Hippocampal formation (tissue), 2 donors: ENCODE measurements at regions not wholly inside any gene's neighbourhood (a gene's known extent, or its start where the extent isn't known, plus 50 kb on each side); places are given as distances from the start of the nearest gene placed in this dataset.
"Not testable (repeated sequence)": the region's sequence is repeated elsewhere in the genome, so short reads cannot be mapped to it uniquely, and the experiment has no call there.

Experiments used
- DNase-seq, 2 donors: peaks; one replicate each; lab custom pipeline; 2025; lab: John Stamatoyannopoulos, UW

GRCh38 chr7:153638821-153639435 is 413.3 kb upstream of the DPP6 start:
- no peak for DNase-seq

DNA sequence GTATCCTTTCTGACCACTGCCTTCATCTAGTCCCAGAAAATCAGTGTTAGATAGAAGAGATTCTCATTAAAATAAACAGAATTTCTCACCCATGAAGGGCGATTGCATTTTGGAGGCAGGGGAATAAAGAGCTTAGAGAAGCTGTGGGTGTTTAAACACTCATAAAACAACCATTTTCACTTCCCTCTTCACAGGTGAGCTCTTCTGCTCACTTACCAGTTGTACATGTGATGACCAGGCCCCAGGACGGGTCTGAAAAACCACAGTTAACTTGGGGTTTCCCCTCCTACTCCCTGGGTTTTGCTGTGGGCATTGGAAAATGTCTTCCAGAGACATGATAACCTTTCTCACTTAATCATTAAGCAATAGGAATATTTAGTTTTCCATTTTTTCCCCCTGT is 411.6 kb upstream of the DPP6 start:
- DNase-seq: no peak

DNA sequence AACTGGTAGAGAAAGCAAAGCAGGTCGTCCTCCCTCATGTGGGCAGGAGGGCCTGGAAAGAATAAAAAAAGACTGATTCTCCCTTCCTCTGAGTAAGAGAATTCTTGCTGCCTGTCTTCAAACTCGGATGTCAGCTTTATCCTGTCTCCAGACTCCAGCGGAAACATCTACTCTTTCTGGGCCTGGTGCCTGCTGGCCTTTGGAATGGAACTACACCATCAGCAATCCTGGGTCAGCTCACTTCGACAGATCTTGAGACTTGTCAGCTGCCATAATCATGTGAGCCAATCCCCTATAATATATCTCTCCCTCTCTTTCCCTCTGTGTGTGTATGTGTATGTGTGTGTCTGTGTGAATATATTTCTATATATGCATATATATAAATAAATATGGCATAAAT is 411.0 kb upstream of the DPP6 start:
- DNase-seq: no peak

DNA sequence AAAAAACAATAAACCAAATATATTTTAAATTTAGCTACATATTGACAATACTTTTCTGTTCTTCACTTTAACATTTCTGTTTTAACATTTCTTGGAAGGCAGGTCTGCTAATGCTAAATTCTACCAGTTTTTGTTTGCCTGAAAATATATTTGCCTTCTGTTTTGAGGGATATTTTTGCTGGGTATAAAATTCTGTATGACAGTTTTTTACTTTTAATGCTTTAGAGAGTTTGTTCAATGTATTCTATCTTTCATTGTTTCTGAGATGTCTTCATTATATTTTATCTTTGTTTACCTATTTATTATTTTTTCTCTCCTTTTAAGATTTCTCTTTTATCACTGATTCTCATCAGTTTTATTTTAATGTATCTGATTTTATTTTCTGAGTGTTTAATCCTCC is 409.2 kb upstream of the DPP6 start:
- DNase-seq: no peak

DNA sequence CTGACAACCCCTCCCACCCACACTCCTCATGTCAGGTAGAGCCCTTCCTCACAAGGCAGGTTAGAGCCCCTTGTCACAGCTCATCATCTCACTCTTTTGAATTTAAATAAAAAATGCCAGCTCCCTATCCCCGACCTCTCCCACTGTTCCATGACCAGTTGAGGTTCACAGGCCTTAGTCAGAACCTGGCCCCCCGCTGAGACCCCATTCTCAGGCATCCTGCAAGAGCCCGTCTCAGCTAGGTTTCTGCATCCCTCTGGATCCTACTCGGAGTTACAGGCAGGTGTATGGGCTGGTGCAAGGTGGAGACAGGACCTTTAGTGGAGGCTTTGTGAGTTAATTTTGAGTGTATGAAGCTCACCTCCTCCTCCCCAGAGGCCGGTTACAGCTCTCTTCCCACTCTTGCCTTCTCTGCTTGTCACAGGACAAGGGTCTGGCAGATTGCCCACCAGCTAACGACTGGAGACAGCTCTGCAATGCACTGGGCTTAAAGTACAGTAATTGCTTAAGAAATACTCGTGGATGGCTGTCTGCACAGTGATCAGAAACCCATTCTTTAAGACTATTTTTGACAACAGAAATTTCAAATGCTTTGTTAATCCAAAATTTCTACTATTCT is 394.9 kb upstream of the DPP6 start:
- no peak for DNase-seq

DNA sequence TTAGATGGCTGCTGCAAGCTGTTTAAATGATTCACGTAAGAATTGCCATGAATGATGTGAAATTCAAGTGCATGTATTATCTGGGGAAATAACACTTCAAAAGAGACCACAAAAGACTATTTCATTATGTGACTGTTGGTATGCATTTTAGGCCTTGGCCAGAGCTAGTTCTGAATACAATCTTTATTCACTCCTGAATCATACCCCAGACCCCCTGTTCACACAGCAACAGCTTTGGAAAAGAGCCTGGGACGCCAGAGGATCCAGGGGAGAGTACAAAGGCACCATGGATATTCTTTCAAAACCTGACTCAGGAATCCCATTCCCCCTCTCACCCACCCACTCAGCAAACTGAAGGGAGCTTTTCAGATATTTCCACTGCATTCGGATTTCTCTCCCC is 377.1 kb upstream of the DPP6 start:
- no peak for DNase-seq

DNA sequence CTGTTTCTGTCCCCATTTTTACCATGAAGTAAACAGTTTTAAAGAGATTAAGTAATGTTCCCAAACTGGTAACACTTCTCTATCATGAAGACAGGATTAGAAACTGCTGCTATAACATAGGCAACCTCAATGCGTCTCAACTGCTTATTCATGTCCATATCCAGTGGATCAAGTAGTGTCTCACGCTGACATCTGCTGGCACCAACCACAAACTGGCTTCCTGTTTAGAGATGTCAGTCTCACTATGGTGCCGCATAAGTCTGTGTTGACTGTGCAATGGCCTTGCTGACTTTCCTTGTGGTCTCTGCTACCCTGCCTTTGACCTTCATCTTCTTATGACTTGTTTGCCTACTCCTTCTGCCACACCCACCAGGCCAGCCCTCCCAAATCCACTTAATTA is 369.6 kb upstream of the DPP6 start:
- DNase-seq: no peak

DNA sequence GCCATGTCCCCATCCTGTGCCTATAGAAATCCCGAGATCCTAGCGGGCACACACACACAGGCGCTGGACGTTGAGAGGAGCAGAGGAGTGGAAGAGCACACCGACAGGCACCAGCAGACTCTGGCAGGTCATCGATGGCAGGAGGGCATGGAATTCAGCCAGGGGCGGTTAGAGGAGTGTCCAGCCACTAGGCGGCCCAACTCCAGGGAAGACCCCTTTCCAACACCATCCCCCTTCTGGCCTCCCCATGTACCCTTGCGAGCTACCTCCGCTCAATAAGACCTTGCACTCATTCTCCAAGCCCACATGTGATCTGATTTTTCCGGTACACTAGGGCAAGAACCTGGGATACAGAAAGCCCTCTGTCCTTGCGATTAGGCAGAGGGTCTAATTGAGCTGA is 356.0 kb upstream of the DPP6 start:
- DNase-seq: no peak

DNA sequence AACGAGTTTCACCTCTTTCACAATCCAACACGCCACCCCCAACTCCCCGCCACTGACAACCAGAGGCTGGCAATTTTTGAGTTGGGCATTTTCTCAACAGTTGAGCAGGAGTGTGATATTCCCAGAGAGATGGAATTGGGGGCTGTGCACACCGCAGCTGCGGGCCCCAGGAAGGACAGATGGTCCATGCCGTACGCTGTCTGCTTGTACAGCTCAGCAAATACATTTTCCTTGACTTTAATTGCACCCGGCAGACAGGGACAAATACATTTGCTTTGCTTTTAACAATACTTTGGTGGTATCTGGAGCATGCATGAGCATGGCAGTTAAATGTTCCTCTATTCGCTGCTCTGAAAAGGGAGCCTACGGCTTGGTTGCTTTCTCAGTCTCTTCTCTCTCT is 354.2 kb upstream of the DPP6 start:
- no peak for DNase-seq

- no peak for DNase-seq
Observed at GRCh38 chr7:153701678-153702077, 350.5 kb upstream of the DPP6 start.

DNA sequence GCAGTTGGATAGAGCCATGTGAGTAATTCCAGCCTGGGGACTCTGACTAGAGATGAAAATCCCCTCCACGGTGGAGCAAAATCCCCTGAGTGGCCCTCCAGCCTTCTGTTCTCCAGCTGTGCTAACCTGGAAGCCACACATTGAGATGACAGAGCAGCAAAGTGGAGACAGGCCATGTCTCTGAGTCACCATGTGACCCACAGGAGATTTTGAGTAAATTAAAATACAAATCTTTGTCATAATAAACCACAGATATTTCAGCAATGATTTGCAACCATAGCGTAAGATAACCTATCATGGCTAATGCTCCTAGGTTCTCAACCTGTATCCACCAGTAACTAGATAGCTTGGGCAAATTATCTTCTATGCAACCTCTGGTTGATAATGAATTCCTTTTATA is 328.3 kb upstream of the DPP6 start:
- DNase-seq: not testable (repeated sequence)

GRCh38 chr7:153731504-153731903 is 320.7 kb upstream of the DPP6 start:
- not testable (repeated sequence) for DNase-seq

DNA sequence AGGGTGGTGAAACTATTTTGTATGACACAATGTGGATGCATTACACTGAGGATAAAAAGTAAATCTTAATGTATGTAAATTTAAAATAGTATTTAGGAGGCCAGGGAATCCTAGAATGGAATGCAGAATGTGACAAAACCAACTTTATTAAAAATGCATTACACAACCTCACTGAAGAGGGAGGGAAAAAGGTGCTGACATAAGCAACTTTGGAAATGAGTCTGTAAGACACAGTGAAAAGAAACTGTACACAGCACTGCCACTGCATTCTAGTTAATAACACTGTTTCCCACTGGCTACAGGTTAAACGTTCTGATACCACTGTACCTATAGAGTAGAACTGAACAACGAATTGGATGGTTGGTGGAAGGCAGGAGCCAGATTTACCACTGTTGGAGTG is 308.8 kb upstream of the DPP6 start:
- DNase-seq: not testable (repeated sequence)

DNA sequence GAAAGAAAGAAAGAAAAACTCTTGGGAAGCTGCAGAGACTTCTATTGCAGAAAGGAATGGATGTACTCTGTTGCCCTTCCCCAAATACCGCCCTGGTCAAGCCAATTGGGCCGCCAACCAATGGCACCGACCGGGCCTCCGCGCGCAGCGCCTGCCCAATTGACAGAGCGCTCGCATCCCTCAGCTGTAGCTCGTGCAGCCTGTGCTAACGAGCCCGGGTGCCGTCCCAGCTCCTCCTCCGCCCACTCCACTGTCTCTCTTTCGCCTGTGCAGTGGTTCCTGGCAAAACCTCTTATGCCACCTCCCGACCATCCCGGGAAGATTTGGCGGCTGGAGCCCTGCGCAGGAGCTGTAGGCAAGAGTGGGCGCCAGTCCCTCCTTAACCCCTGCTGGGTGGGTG is 304.2 kb upstream of the DPP6 start:
- not testable (repeated sequence) for DNase-seq

GRCh38 chr7:153748885-153749284 is 303.3 kb upstream of the DPP6 start:
- DNase-seq: not testable (repeated sequence)

DNA sequence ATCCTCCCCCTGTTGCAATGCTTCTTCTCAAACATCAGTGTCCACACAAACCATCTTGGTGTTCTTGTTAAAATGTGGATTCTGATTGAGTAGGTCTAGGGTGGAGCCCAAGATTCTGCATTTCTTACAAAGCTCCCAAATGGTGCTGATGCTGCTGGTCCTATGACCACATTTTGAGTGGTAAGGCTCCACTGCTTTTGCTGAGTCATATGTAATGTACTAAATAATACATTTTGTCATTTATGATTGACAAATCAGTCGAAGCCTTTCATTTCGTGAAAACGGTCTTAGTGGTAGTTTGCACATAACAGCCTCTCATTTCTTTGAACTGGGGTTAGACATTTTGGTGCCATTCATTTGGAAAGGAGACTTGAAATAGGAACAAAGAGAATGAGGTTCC is 286.3 kb upstream of the DPP6 start:
- DNase-seq: not testable (repeated sequence)

GRCh38 chr7:153766926-153767325 is 285.3 kb upstream of the DPP6 start:
- DNase-seq: not testable (repeated sequence)

DNA sequence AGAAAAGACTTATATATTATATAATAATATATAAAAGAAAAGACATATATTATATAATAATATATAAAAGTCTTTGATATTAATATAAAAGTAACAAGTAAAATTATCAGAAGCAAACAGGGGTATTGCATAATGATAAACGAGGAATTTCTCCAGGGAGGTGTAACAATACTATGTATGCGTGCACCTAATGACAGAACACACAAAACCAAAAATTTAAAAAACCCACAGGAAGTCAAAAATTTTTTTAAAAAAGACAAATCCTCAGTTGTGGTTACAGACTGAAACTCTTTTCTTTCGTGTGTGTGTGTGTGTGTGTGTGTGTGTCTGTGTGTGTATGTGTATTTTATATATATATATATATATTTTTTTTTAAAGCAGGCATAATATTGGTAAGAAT is 279.2 kb upstream of the DPP6 start:
- no peak for DNase-seq

DNA sequence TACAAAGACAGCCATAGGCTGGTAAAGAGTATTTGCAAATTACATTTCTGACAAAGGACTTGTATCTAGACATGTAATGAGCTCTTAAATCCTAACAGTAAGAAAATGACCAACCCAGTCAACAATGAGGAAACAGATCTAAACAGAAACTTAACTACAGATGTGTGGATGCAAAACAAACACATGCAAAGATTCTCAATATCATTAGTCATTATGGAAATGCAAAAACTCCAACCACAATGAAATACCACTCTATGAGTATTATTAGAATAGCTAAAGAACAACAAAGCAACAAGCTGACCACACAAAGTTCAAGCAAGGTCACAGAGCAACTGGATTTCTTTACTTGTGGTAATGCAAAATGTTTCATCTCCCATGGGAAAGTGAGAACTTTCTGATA is 275.3 kb upstream of the DPP6 start:
- not testable (repeated sequence) for DNase-seq

DNA sequence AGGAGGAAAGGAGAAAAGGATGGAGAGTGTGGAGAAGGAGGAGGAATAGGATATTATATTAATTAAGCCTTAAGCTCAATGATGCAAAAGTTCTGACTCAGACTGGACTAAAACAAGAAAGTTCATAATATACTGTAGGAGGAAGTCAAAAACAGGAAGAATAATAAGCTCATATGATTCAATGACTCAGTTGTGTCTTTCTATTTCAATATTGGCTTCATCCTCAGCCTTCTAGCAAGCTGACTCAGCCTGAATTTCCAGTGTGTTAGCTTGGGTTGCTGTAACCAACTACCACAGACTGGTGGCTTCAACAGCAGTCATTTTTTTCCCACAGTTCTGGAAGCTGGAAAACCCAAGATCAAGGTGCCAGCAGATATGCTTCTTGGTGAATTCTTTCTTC is 254.8 kb upstream of the DPP6 start:
- DNase-seq: not testable (repeated sequence)

DNA sequence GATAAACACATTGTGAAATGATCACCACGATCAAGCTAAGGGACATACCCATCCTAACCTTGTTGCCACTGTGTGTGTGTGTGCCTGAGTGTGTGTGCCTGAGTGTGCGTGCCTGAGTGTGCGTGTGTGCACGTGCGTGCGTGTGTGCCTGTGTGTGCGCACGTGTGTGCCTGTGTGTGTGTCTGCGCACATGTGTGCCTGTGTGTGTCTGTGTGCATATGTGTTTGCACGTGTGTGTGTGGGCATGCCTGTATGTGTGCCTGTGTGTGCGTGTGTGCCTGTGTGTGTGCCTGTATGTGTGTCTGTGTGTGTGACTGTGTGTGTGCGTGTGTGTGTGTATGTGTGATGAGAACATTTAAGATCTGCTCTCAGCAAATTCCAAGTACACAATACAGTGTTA is 244.1 kb upstream of the DPP6 start:
- no peak for DNase-seq

DNA sequence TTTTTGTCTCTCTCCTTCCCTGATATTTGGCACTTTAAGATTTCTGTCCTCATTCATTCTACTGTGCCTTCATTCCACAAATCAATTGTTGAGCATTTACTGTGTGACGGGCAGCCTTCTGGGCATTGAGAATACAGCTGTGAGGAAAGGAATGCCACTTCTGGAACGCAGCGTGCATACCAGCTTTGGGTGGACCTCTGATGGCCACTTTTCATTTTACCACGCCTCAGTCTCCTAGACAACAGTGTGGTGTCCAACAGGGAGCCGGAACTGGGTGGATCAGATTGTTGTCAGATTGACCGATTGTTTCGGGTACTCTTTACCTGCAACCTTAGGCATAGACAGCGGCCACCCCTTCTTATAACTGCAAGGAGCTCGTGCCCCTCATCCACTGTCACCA is 222.7 kb upstream of the DPP6 start:
- DNase-seq: no peak

DNA sequence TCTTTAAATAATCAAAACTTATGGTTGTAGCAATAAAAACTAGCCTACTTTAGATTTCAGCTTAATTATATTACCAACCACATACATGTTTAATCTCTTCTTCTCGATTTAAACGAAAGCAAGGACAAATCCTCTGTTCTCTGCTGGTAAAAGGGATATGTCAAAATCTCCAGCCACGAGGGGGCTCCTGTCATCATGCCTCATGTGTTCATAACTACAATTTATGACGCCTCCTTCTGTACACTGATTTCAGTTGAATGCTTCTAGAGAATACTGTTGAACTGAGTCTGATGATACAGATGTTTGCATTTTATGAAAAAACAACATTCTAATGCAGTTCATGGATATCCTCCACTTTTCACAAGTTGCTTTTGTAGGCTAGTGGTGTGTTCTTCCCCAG is 220.0 kb upstream of the DPP6 start:
- DNase-seq: no peak

DNA sequence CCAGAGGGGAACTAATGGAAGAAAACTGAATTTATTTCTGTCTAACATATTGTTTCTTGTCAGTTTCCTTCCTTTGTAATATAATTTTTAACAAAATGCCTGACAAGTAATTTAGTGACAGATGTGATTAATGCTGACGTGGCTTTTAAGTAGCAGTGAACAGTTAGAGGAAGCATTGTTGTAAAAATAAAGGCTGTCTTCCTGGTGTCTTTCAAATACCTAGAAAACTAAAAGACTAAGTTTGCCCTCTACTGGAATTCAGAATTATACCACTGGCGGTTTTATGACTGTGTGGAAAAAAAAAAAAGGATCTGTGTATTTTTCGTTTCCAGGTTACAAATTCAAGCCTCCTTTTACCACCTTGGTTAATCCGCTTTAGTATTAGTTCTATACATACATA is 217.1 kb upstream of the DPP6 start:
- peak in 1 of 2 donors; percentile 21 for DNase-seq
